ENCODE measurements at regions not wholly inside any gene's neighbourhood (a gene's known extent, or its start where the extent isn't known, plus 50 kb on each side); places are given as distances from the start of the nearest gene placed in this dataset.

GRCh38 chr1:191913260-191913977, 244.8 kb upstream of the RGS18 start:
- no peak for TF ChIP-seq CTCF (IDR thresholded peaks at IDR 0.05; ENCODE audit: unreplicated experiment)
- H3K36me3 Mint-ChIP-seq (ENCODE audit: insufficient read depth): no peaks in the 10 kb centered on the region
- H3K4me1 Mint-ChIP-seq (ENCODE audit: low read depth): peaks cover 1% of the 10 kb centered on the region
- H3K27me3 Mint-ChIP-seq: no peaks in the 10 kb centered on the region
- H3K27ac Mint-ChIP-seq: no peak overlapping the region
- H3K4me3 Mint-ChIP-seq (ENCODE audit: low read depth): no peak overlapping the region
- peaks cover 15% of the 10 kb centered on the region for H3K9me3 Mint-ChIP-seq (ENCODE audit: low read depth)
- DNase-seq (ENCODE audit: low spot score, unreplicated experiment): no peak

DNA sequence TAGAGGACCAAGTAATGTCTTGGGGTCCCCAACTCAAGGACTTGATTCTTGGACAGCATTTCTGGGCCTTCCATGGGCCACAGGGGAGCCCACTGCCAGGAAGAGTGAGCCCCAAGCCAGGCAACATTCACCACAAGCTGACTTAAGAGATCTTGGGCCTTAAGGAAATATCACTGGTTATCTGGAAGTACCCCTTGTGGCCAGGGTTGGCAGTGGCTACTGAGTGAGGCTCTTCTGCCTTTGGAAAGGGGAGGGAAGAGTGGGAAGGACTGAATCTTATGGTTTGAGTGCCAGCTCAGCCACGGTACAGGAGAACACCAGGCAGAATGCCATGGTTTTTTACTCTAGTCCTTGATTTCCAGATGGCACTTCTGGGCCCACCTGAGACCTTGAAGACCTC, 228.9 kb upstream of the RGS18 start:
- no peaks in the 10 kb centered on the region for H3K36me3 Mint-ChIP-seq (ENCODE audit: insufficient read depth)
- DNase-seq (ENCODE audit: low spot score, unreplicated experiment): no peak
- no peak overlapping the region for H3K27ac Mint-ChIP-seq
- H3K4me1 Mint-ChIP-seq (ENCODE audit: low read depth): no peaks in the 10 kb centered on the region
- peaks cover 17% of the 10 kb centered on the region for H3K9me3 Mint-ChIP-seq (ENCODE audit: low read depth)
- TF ChIP-seq CTCF (IDR thresholded peaks at IDR 0.05; ENCODE audit: unreplicated experiment): no peak
- no peaks in the 10 kb centered on the region for H3K27me3 Mint-ChIP-seq
- no peak overlapping the region for H3K4me3 Mint-ChIP-seq (ENCODE audit: low read depth)

GRCh38 chr1:191943684-191944083, 214.6 kb upstream of the RGS18 start:
- Mint-ChIP-seq H3K27me3 (no peaks in the 10 kb centered on the region), H3K9me3 (ENCODE audit: low read depth) (no peaks in the 10 kb centered on the region), H3K27ac (no peak overlapping the region), H3K36me3 (ENCODE audit: insufficient read depth) (no peaks in the 10 kb centered on the region), H3K4me3 (ENCODE audit: low read depth) (no peak overlapping the region), H3K4me1 (ENCODE audit: low read depth) (peaks cover 5% of the 10 kb centered on the region)
- DNase-seq (ENCODE audit: low spot score, unreplicated experiment): no peak
- TF ChIP-seq CTCF (IDR thresholded peaks at IDR 0.05; ENCODE audit: unreplicated experiment): no peak

DNA sequence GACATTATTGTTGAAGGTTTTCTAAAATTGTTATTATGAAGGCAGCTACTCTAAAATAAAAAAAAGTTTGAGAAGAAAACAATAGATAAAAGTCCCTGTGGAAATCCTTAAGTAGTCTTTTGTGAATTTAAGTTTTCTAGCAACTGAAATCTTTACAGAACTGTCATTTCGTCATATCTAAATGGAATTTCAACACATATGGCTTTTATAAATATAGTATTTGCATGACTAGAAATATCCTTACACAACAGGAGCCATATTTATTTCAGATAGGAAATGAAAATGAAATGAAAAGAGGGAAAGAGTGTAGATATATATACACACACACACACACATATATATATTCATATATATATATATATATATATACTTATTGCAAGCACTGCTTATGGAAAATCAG, 204.7 kb upstream of the RGS18 start:
- Mint-ChIP-seq H3K9me3 (ENCODE audit: low read depth) (no peaks in the 10 kb centered on the region), H3K27ac (no peak overlapping the region), H3K27me3 (no peaks in the 10 kb centered on the region), H3K36me3 (ENCODE audit: insufficient read depth) (no peaks in the 10 kb centered on the region), H3K4me3 (ENCODE audit: low read depth) (no peak overlapping the region), H3K4me1 (ENCODE audit: low read depth) (no peaks in the 10 kb centered on the region)
- TF ChIP-seq CTCF (IDR thresholded peaks at IDR 0.05; ENCODE audit: unreplicated experiment): no peak
- DNase-seq (ENCODE audit: low spot score, unreplicated experiment): no peak

DNA sequence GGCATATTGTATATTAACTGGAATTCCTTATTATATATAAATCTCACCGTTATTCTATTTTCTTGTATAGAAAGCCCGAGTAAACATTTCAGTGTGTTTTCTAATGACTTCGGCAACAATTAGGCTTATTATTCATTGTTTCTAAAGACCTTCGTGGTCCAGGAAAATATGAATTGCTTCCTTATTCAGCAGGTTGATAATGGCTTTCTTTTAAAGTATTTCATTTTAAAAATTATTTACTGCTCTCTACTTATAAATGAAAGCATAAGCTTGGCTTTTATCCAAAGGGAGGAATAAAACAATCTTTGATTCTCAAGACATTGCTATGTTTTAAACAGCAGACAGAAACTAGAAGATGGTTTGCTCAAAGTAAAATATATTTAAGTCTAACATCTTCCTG, 198.4 kb upstream of the RGS18 start:
- Mint-ChIP-seq H3K36me3 (ENCODE audit: insufficient read depth) (no peaks in the 10 kb centered on the region), H3K4me3 (ENCODE audit: low read depth) (no peak overlapping the region), H3K9me3 (ENCODE audit: low read depth) (no peaks in the 10 kb centered on the region), H3K4me1 (ENCODE audit: low read depth) (no peaks in the 10 kb centered on the region), H3K27me3 (no peaks in the 10 kb centered on the region), H3K27ac (no peak overlapping the region)
- TF ChIP-seq CTCF (IDR thresholded peaks at IDR 0.05; ENCODE audit: unreplicated experiment): no peak
- no peak for DNase-seq (ENCODE audit: low spot score, unreplicated experiment)

Measured in progenitor cell of endocrine pancreas (in vitro differentiated cells).